ENCODE measurements at regions not wholly inside any gene's neighbourhood (a gene's known extent, or its start where the extent isn't known, plus 50 kb on each side); places are given as distances from the start of the nearest gene placed in this dataset.

DNA sequence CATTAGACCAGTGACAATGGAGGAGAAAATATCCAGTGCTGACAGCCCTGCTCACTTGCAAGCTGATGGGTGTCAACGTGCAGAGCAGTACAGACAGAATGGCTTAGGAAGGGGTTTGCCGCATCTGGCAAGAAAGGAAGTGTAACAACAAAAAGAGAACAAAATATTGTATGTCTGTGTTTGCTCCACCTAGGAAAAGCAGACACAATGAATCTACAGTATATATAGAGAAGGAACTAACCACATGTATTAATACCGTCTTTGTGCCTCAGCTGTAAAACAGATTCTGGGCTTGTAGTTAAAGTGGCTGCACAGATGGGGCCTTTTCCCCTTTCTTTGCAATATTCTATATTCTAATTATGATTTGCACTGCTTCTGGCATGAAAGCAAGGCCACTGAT is 281.1 kb upstream of the MEOX2 start:
- Histone ChIP-seq H3F3A (replicated peaks; ENCODE audit: low read depth) (no peaks in the 10 kb centered on the region), H3K4me3 (no peak overlapping the region), H3K27ac (ENCODE audit: low read depth) (no peak overlapping the region), H4K20me1 (replicated peaks; ENCODE audit: insufficient read depth) (no peaks in the 10 kb centered on the region), H3K9me2 (ENCODE audit: insufficient read depth) (no peaks in the 10 kb centered on the region), H3K4me2 (no peak overlapping the region), H3K79me2 (replicated peaks; ENCODE audit: insufficient read depth) (no peaks in the 10 kb centered on the region), H2AFZ (0 out of 2 replicates have a peak overlapping the region, but pooled peaks have one; percentile 29), H3K36me3 (ENCODE audit: insufficient read depth) (no peaks in the 10 kb centered on the region), H3K27me3 (ENCODE audit: insufficient read depth) (no peaks in the 10 kb centered on the region), H3K4me1 (ENCODE audit: insufficient read depth) (no peaks in the 10 kb centered on the region)
- Mint-ChIP-seq H3K4me1 (no peaks in the 10 kb centered on the region), H3K9me3 (no peaks in the 10 kb centered on the region), H3K27me3 (ENCODE audit: insufficient read depth, low read depth, poor library complexity) (peaks cover 3% of the 10 kb centered on the region), H3K27ac (no peak overlapping the region), H3K36me3 (ENCODE audit: low read depth) (no peaks in the 10 kb centered on the region), H3K4me3 (no peak overlapping the region)
- ATAC-seq (no peak), DNase-seq (ENCODE audit: low spot score) (no peak)
- TF ChIP-seq ZNF331 (CRISPR knock-in tag; IDR thresholded peaks at IDR 0.05; ENCODE audit: low read depth), result no peak
- no peak for TF ChIP-seq STAT1 (IDR thresholded peaks at IDR 0.05; ENCODE audit: unreplicated experiment)
- TF ChIP-seq, protein P1, sequence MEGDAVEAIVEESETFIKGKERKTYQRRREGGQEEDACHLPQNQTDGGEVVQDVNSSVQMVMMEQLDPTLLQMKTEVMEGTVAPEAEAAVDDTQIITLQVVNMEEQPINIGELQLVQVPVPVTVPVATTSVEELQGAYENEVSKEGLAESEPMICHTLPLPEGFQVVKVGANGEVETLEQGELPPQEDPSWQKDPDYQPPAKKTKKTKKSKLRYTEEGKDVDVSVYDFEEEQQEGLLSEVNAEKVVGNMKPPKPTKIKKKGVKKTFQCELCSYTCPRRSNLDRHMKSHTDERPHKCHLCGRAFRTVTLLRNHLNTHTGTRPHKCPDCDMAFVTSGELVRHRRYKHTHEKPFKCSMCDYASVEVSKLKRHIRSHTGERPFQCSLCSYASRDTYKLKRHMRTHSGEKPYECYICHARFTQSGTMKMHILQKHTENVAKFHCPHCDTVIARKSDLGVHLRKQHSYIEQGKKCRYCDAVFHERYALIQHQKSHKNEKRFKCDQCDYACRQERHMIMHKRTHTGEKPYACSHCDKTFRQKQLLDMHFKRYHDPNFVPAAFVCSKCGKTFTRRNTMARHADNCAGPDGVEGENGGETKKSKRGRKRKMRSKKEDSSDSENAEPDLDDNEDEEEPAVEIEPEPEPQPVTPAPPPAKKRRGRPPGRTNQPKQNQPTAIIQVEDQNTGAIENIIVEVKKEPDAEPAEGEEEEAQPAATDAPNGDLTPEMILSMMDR (conservative IDR thresholded peaks at IDR 0.05; ENCODE audit: low read depth in 2 of 2), result no peak
- TF ChIP-seq EZH2 (IDR thresholded peaks at IDR 0.05; ENCODE audit: low read depth, unreplicated experiment), result no peak

DNA sequence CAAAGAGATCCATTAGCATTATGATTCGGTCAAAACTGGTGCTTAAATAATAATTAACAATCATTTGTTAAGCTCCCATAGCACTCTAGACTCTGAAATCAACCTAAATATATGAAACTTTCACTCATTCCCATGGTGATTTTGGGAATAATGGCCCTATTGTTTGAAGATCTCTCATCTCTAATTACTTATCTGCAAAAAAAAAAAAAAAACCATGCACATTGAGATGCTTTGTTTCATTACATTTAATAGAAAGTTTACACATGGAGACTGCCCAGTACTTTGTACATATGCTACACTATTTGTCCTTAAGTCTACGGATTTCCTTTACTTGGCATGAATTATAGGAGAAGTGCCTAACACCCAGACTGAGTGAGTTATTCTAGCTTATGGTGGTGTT is 280.6 kb upstream of the MEOX2 start:
- H4K20me1 ChIP-seq (replicated peaks; ENCODE audit: insufficient read depth), result no peaks in the 10 kb centered on the region
- H3K36me3 Mint-ChIP-seq (ENCODE audit: low read depth), result no peaks in the 10 kb centered on the region
- H3K4me1 Mint-ChIP-seq, result no peaks in the 10 kb centered on the region
- H3K9me3 Mint-ChIP-seq, result no peaks in the 10 kb centered on the region
- H3K27me3 Mint-ChIP-seq (ENCODE audit: insufficient read depth, low read depth, poor library complexity), result peaks cover 3% of the 10 kb centered on the region
- no peak overlapping the region for H2AFZ ChIP-seq
- no peak overlapping the region for H3K4me3 Mint-ChIP-seq
- TF ChIP-seq STAT1 (IDR thresholded peaks at IDR 0.05; ENCODE audit: unreplicated experiment), result no peak
- no peak overlapping the region for H3K27ac Mint-ChIP-seq
- H3K27me3 ChIP-seq (ENCODE audit: insufficient read depth), result no peaks in the 10 kb centered on the region
- no peak overlapping the region for H3K4me3 ChIP-seq
- H3K27ac ChIP-seq (ENCODE audit: low read depth), result no peak overlapping the region
- no peaks in the 10 kb centered on the region for H3K4me1 ChIP-seq (ENCODE audit: insufficient read depth)
- DNase-seq (ENCODE audit: low spot score), result no peak
- H3K79me2 ChIP-seq (replicated peaks; ENCODE audit: insufficient read depth), result no peaks in the 10 kb centered on the region
- no peaks in the 10 kb centered on the region for H3F3A ChIP-seq (replicated peaks; ENCODE audit: low read depth)
- H3K9me2 ChIP-seq (ENCODE audit: insufficient read depth), result no peaks in the 10 kb centered on the region
- ATAC-seq, result no peak
- no peak overlapping the region for H3K4me2 ChIP-seq
- no peaks in the 10 kb centered on the region for H3K36me3 ChIP-seq (ENCODE audit: insufficient read depth)

GRCh38 chr7:15963206-15963605 is 276.7 kb upstream of the MEOX2 start:
- Mint-ChIP-seq H3K9me3 (no peaks in the 10 kb centered on the region), H3K4me3 (no peak overlapping the region), H3K4me1 (no peaks in the 10 kb centered on the region), H3K27me3 (ENCODE audit: insufficient read depth, low read depth, poor library complexity) (peaks cover 3% of the 10 kb centered on the region), H3K36me3 (ENCODE audit: low read depth) (no peaks in the 10 kb centered on the region), H3K27ac (no peak overlapping the region)
- Histone ChIP-seq H3K9me2 (ENCODE audit: insufficient read depth) (0 out of 2 replicates have a peak, but pooled peaks cover 7% of the 10 kb centered on the region), H3F3A (replicated peaks; ENCODE audit: low read depth) (no peaks in the 10 kb centered on the region), H3K4me2 (no peak overlapping the region), H3K4me3 (no peak overlapping the region), H3K4me1 (ENCODE audit: insufficient read depth) (no peaks in the 10 kb centered on the region), H2AFZ (peak overlapping the region; percentile 40; the same call in 1 of the 2 replicates), H3K27ac (ENCODE audit: low read depth) (no peak overlapping the region), H3K79me2 (replicated peaks; ENCODE audit: insufficient read depth) (no peaks in the 10 kb centered on the region), H4K20me1 (replicated peaks; ENCODE audit: insufficient read depth) (no peaks in the 10 kb centered on the region), H3K36me3 (ENCODE audit: insufficient read depth) (no peaks in the 10 kb centered on the region), H3K27me3 (ENCODE audit: insufficient read depth) (no peaks in the 10 kb centered on the region)
- ATAC-seq, result no peak
- no peak for DNase-seq (ENCODE audit: low spot score)
- TF ChIP-seq ZNF114 (CRISPR knock-in tag; IDR thresholded peaks at IDR 0.05), result no peak
- TF ChIP-seq, protein P2, sequence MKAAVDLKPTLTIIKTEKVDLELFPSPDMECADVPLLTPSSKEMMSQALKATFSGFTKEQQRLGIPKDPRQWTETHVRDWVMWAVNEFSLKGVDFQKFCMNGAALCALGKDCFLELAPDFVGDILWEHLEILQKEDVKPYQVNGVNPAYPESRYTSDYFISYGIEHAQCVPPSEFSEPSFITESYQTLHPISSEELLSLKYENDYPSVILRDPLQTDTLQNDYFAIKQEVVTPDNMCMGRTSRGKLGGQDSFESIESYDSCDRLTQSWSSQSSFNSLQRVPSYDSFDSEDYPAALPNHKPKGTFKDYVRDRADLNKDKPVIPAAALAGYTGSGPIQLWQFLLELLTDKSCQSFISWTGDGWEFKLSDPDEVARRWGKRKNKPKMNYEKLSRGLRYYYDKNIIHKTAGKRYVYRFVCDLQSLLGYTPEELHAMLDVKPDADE (IDR thresholded peaks at IDR 0.05), result no peak
- TF ChIP-seq CREB1 (CRISPR knock-in tag; IDR thresholded peaks at IDR 0.05; ENCODE audit: low read depth), result no peak
- TF ChIP-seq EZH2 (IDR thresholded peaks at IDR 0.05; ENCODE audit: low read depth, unreplicated experiment), result no peak
- no peak for TF ChIP-seq ZNF331 (CRISPR knock-in tag; IDR thresholded peaks at IDR 0.05; ENCODE audit: low read depth)
- TF ChIP-seq, protein P1 (conservative IDR thresholded peaks at IDR 0.05; ENCODE audit: low read depth in 2 of 2), result no peak
- TF ChIP-seq POLR2AphosphoS5 (IDR thresholded peaks at IDR 0.05; ENCODE audit: low read depth), result no peak

Measured in GM23338 (cell line).